ENCODE measurements at regions not wholly inside any gene's neighbourhood (a gene's known extent, or its start where the extent isn't known, plus 50 kb on each side); places are given as distances from the start of the nearest gene placed in this dataset.
"Not testable (repeated sequence)": the region's sequence is repeated elsewhere in the genome, so short reads cannot be mapped to it uniquely, and the experiment has no call there.

DNA sequence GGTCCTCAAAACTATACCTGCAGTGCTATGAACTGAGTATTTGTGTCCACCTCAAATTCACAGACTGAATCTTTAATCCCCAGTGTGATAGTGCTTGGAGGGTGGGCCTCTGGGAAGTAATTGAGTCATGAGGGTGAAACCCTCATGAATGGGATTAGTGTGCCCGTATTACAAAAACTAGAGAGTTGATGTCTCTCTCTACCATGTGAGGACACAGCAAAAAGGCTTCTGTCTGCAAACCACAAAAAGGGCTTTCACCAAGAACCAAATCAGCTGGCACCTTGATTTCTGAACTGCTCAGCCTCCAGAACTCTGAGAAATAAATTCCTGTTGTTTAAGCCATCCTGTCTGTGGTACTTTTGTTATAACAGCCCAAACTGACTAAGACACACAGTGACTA, 71.4 kb upstream of the PMPCB start:
- TF ChIP-seq, protein P1, sequence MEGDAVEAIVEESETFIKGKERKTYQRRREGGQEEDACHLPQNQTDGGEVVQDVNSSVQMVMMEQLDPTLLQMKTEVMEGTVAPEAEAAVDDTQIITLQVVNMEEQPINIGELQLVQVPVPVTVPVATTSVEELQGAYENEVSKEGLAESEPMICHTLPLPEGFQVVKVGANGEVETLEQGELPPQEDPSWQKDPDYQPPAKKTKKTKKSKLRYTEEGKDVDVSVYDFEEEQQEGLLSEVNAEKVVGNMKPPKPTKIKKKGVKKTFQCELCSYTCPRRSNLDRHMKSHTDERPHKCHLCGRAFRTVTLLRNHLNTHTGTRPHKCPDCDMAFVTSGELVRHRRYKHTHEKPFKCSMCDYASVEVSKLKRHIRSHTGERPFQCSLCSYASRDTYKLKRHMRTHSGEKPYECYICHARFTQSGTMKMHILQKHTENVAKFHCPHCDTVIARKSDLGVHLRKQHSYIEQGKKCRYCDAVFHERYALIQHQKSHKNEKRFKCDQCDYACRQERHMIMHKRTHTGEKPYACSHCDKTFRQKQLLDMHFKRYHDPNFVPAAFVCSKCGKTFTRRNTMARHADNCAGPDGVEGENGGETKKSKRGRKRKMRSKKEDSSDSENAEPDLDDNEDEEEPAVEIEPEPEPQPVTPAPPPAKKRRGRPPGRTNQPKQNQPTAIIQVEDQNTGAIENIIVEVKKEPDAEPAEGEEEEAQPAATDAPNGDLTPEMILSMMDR (IDR thresholded peaks at IDR 0.05), result not testable (repeated sequence)
- TF ChIP-seq POLR2AphosphoS5 (IDR thresholded peaks at IDR 0.05; ENCODE audit: low read depth, low read length), result not testable (repeated sequence)

All from Panc1 (cell line).